OCI-LY1 (cell line): ENCODE measurements at regions not wholly inside any gene's neighbourhood (a gene's known extent, or its start where the extent isn't known, plus 50 kb on each side); places are given as distances from the start of the nearest gene placed in this dataset.

ENCODE experiments used
- H2AFZ ChIP-seq: fragments of 200-600 bp; sonication (generic), shearing (Covaris generic); 2 replicates; pipeline ENCODE4 v1.6.0; 2014; ENCODE audit warnings: antibody characterized with exemption, mild to moderate bottlenecking, low read length
- H3F3A ChIP-seq: fragments of 200-600 bp; sonication (generic), shearing (Covaris generic); 2 replicates; pipeline ENCODE4 v1.6.0; 2014; ENCODE audit warnings: mild to moderate bottlenecking, antibody characterized with exemption, low read length, moderate library complexity; ENCODE audit not compliant: insufficient read depth
- H3K27ac ChIP-seq: fragments of 200-600 bp; sonication (generic); 2 replicates; pipeline ENCODE4 v1.5.1; 2014; ENCODE audit warnings: low read length, mixed run types, mild to moderate bottlenecking, low read depth; ENCODE audit not compliant: poor library complexity, severe bottlenecking
- H3K27me3 ChIP-seq: fragments of 200-600 bp; sonication (generic); 2 replicates; pipeline ENCODE4 v1.6.0; 2014; ENCODE audit warnings: antibody characterized with exemption, mild to moderate bottlenecking, low read length, moderate library complexity; ENCODE audit not compliant: insufficient read depth
- H3K36me3 ChIP-seq: fragments of 200-600 bp; sonication (generic); 2 replicates; pipeline ENCODE4 v1.6.1; 2014; ENCODE audit warnings: mild to moderate bottlenecking, antibody characterized with exemption, low read length, moderate library complexity, mixed read lengths; ENCODE audit not compliant: insufficient read depth
- H3K4me1 ChIP-seq: fragments of 200-600 bp; sonication (generic); 2 replicates; pipeline ENCODE4 v1.5.1; 2014; ENCODE audit warnings: mild to moderate bottlenecking, low read length, moderate library complexity; ENCODE audit not compliant: insufficient read depth, severe bottlenecking
- H3K4me2 ChIP-seq: fragments of 200-600 bp; sonication (generic), shearing (Covaris generic); 2 replicates; pipeline ENCODE4 v1.6.1; 2014; ENCODE audit warnings: low read length
- H3K4me3 ChIP-seq: fragments of 200-600 bp; sonication (generic); 2 replicates; pipeline ENCODE4 v1.5.1; 2014; ENCODE audit warnings: low read length, low read depth, mild to moderate bottlenecking, mixed read lengths; ENCODE audit not compliant: poor library complexity, severe bottlenecking
- H3K79me2 ChIP-seq: fragments of 200-600 bp; shearing (Covaris generic); 2 replicates; pipeline ENCODE4 v1.6.1; 2016; ENCODE audit warnings: mixed run types, low read length, mixed read lengths; ENCODE audit not compliant: insufficient read depth
- H3K9ac ChIP-seq: fragments of 200-600 bp; sonication (generic), shearing (Covaris generic); 2 replicates; pipeline ENCODE4 v1.6.1; 2014; ENCODE audit warnings: mild to moderate bottlenecking, low read length, mixed read lengths
- H3K9me2 ChIP-seq: fragments of 200-600 bp; sonication (generic), shearing (Covaris generic); 2 replicates; pipeline ENCODE4 v1.6.1; 2014; ENCODE audit warnings: low read depth, mild to moderate bottlenecking, low read length, mixed read lengths
- H3K9me3 ChIP-seq: fragments of 200-600 bp; shearing (Covaris generic); 2 replicates; pipeline ENCODE4 v1.6.1; 2014; ENCODE audit warnings: low read length, mixed read lengths
- H4K20me1 ChIP-seq: fragments of 200-600 bp; sonication (generic), shearing (Covaris generic); 2 replicates; pipeline ENCODE4 v1.6.0; 2016; ENCODE audit warnings: mild to moderate bottlenecking, low read length; ENCODE audit not compliant: insufficient read depth
- CTCF ChIP-seq: fragments of 200-600 bp; sonication (generic), shearing (Covaris generic); IDR thresholded peaks from 2 replicates; pipeline ENCODE4 v1.5.1; 2017; ENCODE audit warnings: mild to moderate bottlenecking, antibody characterized with exemption, low read length, moderate library complexity, mixed read lengths
- EZH2 ChIP-seq: fragments of 200-600 bp; sonication (generic), shearing (Covaris generic); IDR thresholded peaks from 2 replicates; pipeline ENCODE4 v1.8.0; 2017; ENCODE audit warnings: borderline replicate concordance, mixed run types, mild to moderate bottlenecking, antibody characterized with exemption, low read length, moderate library complexity, mixed read lengths

GRCh38 chr13:70534466-70534865 is 426.2 kb upstream of the KLHL1 start:
- no peaks in the 10 kb centered on the region for H3K79me2 ChIP-seq
- H4K20me1 ChIP-seq = no peaks in the 10 kb centered on the region
- H3K4me3 ChIP-seq = no peak overlapping the region
- H3K27ac ChIP-seq = no peak overlapping the region
- no peak for TF ChIP-seq EZH2
- no peak for TF ChIP-seq CTCF
- no peaks in the 10 kb centered on the region for H3K4me1 ChIP-seq
- no peak overlapping the region for H3K4me2 ChIP-seq
- no peak overlapping the region for H2AFZ ChIP-seq
- no peaks in the 10 kb centered on the region for H3F3A ChIP-seq
- no peak overlapping the region for H3K9ac ChIP-seq
- H3K9me3 ChIP-seq = no peaks in the 10 kb centered on the region
- H3K9me2 ChIP-seq = no peaks in the 10 kb centered on the region
- H3K27me3 ChIP-seq = no peaks in the 10 kb centered on the region
- no peaks in the 10 kb centered on the region for H3K36me3 ChIP-seq

GRCh38 chr13:70529652-70530051 is 421.4 kb upstream of the KLHL1 start:
- TF ChIP-seq CTCF (no peak), EZH2 (no peak)
- Histone ChIP-seq H3K9me3 (no peaks in the 10 kb centered on the region), H3K9me2 (no peaks in the 10 kb centered on the region), H3K27me3 (no peaks in the 10 kb centered on the region), H3K4me2 (no peak overlapping the region), H3K79me2 (no peaks in the 10 kb centered on the region), H3K4me3 (no peak overlapping the region), H3F3A (no peaks in the 10 kb centered on the region), H3K9ac (no peak overlapping the region), H3K4me1 (no peaks in the 10 kb centered on the region), H3K36me3 (no peaks in the 10 kb centered on the region), H2AFZ (no peak overlapping the region), H3K27ac (no peak overlapping the region), H4K20me1 (no peaks in the 10 kb centered on the region)

- Histone ChIP-seq H3K36me3 (no peaks in the 10 kb centered on the region), H3K27ac (no peak overlapping the region), H3K4me2 (no peak overlapping the region), H3K4me3 (no peak overlapping the region), H3K4me1 (no peaks in the 10 kb centered on the region), H3F3A (no peaks in the 10 kb centered on the region), H3K9me3 (no peaks in the 10 kb centered on the region), H3K9me2 (no peaks in the 10 kb centered on the region), H2AFZ (no peak overlapping the region), H3K27me3 (no peaks in the 10 kb centered on the region), H3K79me2 (no peaks in the 10 kb centered on the region), H4K20me1 (no peaks in the 10 kb centered on the region), H3K9ac (no peak overlapping the region)
- TF ChIP-seq CTCF (no peak), EZH2 (no peak)
Observed at GRCh38 chr13:70527599-70527998, 419.3 kb upstream of the KLHL1 start.
